Loucy (cell line): ENCODE measurements at regions not wholly inside any gene's neighbourhood (a gene's known extent, or its start where the extent isn't known, plus 50 kb on each side); places are given as distances from the start of the nearest gene placed in this dataset.

Source experiments
- H2AFZ ChIP-seq: fragments of 200-600 bp; sonication (generic); 2 replicates; pipeline ENCODE4 v1.6.0; 2016; ENCODE audit warnings: antibody characterized with exemption, mild to moderate bottlenecking, low read length, moderate library complexity
- H3F3A ChIP-seq: fragments of 200-600 bp; 2 replicates; pipeline ENCODE4 v1.6.0; 2016; ENCODE audit warnings: antibody characterized with exemption, low read depth, mild to moderate bottlenecking
- H3K27me3 ChIP-seq: fragments of 200-600 bp; sonication (generic); 2 replicates; pipeline ENCODE4 v1.6.1; 2014; ENCODE audit warnings: low read length, mild to moderate bottlenecking; ENCODE audit not compliant: insufficient read depth, poor library complexity, severe bottlenecking
- H3K36me3 ChIP-seq: fragments of 200-600 bp; sonication (generic); 2 replicates; pipeline ENCODE4 v1.6.1; 2016; ENCODE audit warnings: low read length; ENCODE audit not compliant: insufficient read depth
- H3K4me1 ChIP-seq: fragments of 200-600 bp; sonication (generic); 2 replicates; pipeline ENCODE4 v1.5.1; 2014; ENCODE audit warnings: low read length, mild to moderate bottlenecking; ENCODE audit not compliant: insufficient read depth, poor library complexity, severe bottlenecking
- H3K4me2 ChIP-seq: fragments of 200-600 bp; sonication (generic); 2 replicates; pipeline ENCODE4 v1.6.0; 2014; ENCODE audit warnings: antibody characterized with exemption, low read length, low read depth, mild to moderate bottlenecking; ENCODE audit not compliant: poor library complexity, severe bottlenecking
- H3K4me3 ChIP-seq: fragments of 200-600 bp; sonication (generic); 2 replicates; pipeline ENCODE4 v1.5.1; 2014; ENCODE audit warnings: low read length, mild to moderate bottlenecking, mixed read lengths; ENCODE audit not compliant: poor library complexity, severe bottlenecking
- H3K79me2 ChIP-seq: fragments of 200-600 bp; sonication (generic); 2 replicates; pipeline ENCODE4 v1.6.1; 2014; ENCODE audit warnings: low read length; ENCODE audit not compliant: insufficient read depth
- H3K9ac ChIP-seq: fragments of 200-600 bp; sonication (generic); 2 replicates; pipeline ENCODE4 v1.6.0; 2014; ENCODE audit warnings: mild to moderate bottlenecking, low read depth, low read length, moderate library complexity; ENCODE audit not compliant: poor library complexity, severe bottlenecking
- H3K9me2 ChIP-seq: fragments of 200-600 bp; sonication (generic); replicated peaks from 2 replicates; pipeline ENCODE4 v1.6.1; 2016; ENCODE audit warnings: low read depth, low read length, mixed read lengths
- H3K9me3 ChIP-seq: fragments of 200-600 bp; sonication (generic); 2 replicates; pipeline ENCODE4 v1.6.1; 2014; ENCODE audit warnings: mild to moderate bottlenecking, antibody characterized with exemption, low read length, low read depth; ENCODE audit not compliant: insufficient read depth
- H4K20me1 ChIP-seq: fragments of 200-600 bp; sonication (generic); 2 replicates; pipeline ENCODE4 v1.6.0; 2014; ENCODE audit warnings: antibody characterized with exemption, low read length, mild to moderate bottlenecking; ENCODE audit not compliant: insufficient read depth, poor library complexity, severe bottlenecking
- CTCF ChIP-seq: fragments of 200-600 bp; sonication (generic); conservative IDR thresholded peaks from 2 replicates; pipeline ENCODE4 v1.5.1; 2014; ENCODE audit warnings: mild to moderate bottlenecking, antibody characterized with exemption, low read length
- EZH2phosphoT487 ChIP-seq: fragments of 200-600 bp; IDR thresholded peaks from 2 replicates; pipeline ENCODE4 v1.6.1; 2018; ENCODE audit warnings: antibody characterized with exemption, mild to moderate bottlenecking, moderate library complexity, borderline replicate concordance

- TF ChIP-seq EZH2phosphoT487, result no peak
- TF ChIP-seq CTCF, result no peak
- H3F3A ChIP-seq, result no peaks in the 10 kb centered on the region
- no peak overlapping the region for H2AFZ ChIP-seq
- no peak overlapping the region for H3K9ac ChIP-seq
- no peak overlapping the region for H3K4me3 ChIP-seq
- H3K4me2 ChIP-seq, result no peak overlapping the region
- no peaks in the 10 kb centered on the region for H4K20me1 ChIP-seq
- no peaks in the 10 kb centered on the region for H3K9me3 ChIP-seq
- H3K9me2 ChIP-seq, result no peaks in the 10 kb centered on the region
- H3K79me2 ChIP-seq, result no peaks in the 10 kb centered on the region
- no peaks in the 10 kb centered on the region for H3K4me1 ChIP-seq
- H3K27me3 ChIP-seq, result no peaks in the 10 kb centered on the region
- H3K36me3 ChIP-seq, result no peaks in the 10 kb centered on the region
Measured at GRCh38 chr14:42013153-42013552, 406.5 kb downstream of the LRFN5 start.

DNA sequence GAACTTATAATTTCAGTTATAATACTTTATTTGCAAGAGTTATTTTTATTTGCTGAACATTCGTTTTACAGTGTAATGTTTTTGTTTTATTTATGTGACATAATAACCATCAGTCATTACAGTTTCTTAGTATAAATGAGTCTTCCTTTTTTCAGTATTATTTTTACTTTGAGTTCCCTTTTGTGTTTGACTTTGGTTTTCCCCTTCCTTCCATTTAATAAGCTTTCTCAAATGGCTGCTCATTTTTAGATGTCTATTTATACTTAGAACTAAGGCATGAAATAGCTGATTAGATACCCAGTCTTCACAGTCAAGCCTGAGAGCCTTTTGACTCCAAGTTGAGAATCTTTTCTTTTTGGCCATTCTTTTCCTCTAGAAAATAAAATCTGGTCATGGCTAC is 404.5 kb downstream of the LRFN5 start:
- no peaks in the 10 kb centered on the region for H3K36me3 ChIP-seq
- no peaks in the 10 kb centered on the region for H3K9me2 ChIP-seq
- no peak overlapping the region for H3K9ac ChIP-seq
- H3K79me2 ChIP-seq, result no peaks in the 10 kb centered on the region
- H3K4me2 ChIP-seq, result no peak overlapping the region
- H3K4me1 ChIP-seq, result no peaks in the 10 kb centered on the region
- H3K4me3 ChIP-seq, result no peak overlapping the region
- no peaks in the 10 kb centered on the region for H3F3A ChIP-seq
- no peaks in the 10 kb centered on the region for H3K9me3 ChIP-seq
- H2AFZ ChIP-seq, result no peak overlapping the region
- H4K20me1 ChIP-seq, result no peaks in the 10 kb centered on the region
- no peak for TF ChIP-seq CTCF
- TF ChIP-seq EZH2phosphoT487, result no peak
- H3K27me3 ChIP-seq, result no peaks in the 10 kb centered on the region

GRCh38 chr14:42004321-42004720 is 397.6 kb downstream of the LRFN5 start:
- Histone ChIP-seq H3K4me1 (no peaks in the 10 kb centered on the region), H3K27me3 (no peaks in the 10 kb centered on the region), H3K4me3 (no peak overlapping the region), H3K9ac (no peak overlapping the region), H3K9me3 (no peaks in the 10 kb centered on the region), H3K4me2 (no peak overlapping the region), H3K9me2 (no peaks in the 10 kb centered on the region), H3F3A (no peaks in the 10 kb centered on the region), H4K20me1 (no peaks in the 10 kb centered on the region), H3K79me2 (no peaks in the 10 kb centered on the region), H3K36me3 (no peaks in the 10 kb centered on the region), H2AFZ (no peak overlapping the region)
- TF ChIP-seq EZH2phosphoT487, result no peak
- no peak for TF ChIP-seq CTCF
